HepG2 (cell line): ENCODE measurements at regions not wholly inside any gene's neighbourhood (a gene's known extent, or its start where the extent isn't known, plus 50 kb on each side); places are given as distances from the start of the nearest gene placed in this dataset.

Source experiments
- ARID2 ChIP-seq: sonication (generic); formaldehyde crosslinking; IDR thresholded peaks from 2 replicates; pipeline ENCODE4 v1.8.1; 2022; ENCODE audit warnings: mild to moderate bottlenecking, missing genetic modification reagents, borderline replicate concordance
- CTCF ChIP-seq: sonication (generic); formaldehyde crosslinking; IDR thresholded peaks from 2 replicates; pipeline ENCODE4 v1.5.0; 2020; ENCODE audit warnings: mild to moderate bottlenecking, missing genetic modification reagents, moderate library complexity
- EP300 ChIP-seq, 3 experiments: sonication (generic) in 1 of 3; formaldehyde crosslinking in 1 of 3; IDR thresholded peaks; 2 replicates each; pipeline versions ENCODE4 v1.5.1 to v1.6.1; 2011 to 2020; ENCODE audit warnings: low read depth in 2 of 3, low read length in 2 of 3, borderline replicate concordance in 1 of 3, improper control_type of control experiment in 1 of 3, mild to moderate bottlenecking in 1 of 3, missing genetic modification reagents in 1 of 3, moderate library complexity in 1 of 3
- KMT2A ChIP-seq: sonication (generic); formaldehyde crosslinking; IDR thresholded peaks from 2 replicates; pipeline ENCODE4 v1.4.0; 2020; ENCODE audit warnings: missing genetic modification reagents
- MYC ChIP-seq: sonication (generic); formaldehyde crosslinking; IDR thresholded peaks from 2 replicates; pipeline ENCODE4 v1.9.0; 2021; ENCODE audit warnings: missing genetic modification reagents, borderline replicate concordance
- STAG1 ChIP-seq: sonication (generic); formaldehyde crosslinking; IDR thresholded peaks from 2 replicates; pipeline ENCODE4 v1.4.0; 2020; ENCODE audit warnings: missing genetic modification reagents
- ZNF136 ChIP-seq: sonication (generic); formaldehyde crosslinking; IDR thresholded peaks from 2 replicates; pipeline ENCODE4 v1.8.1; 2022; ENCODE audit warnings: low read depth, mild to moderate bottlenecking, moderate library complexity, missing genetic modification reagents
- ZNF274 ChIP-seq: sonication (generic); formaldehyde crosslinking; IDR thresholded peaks from 2 replicates; pipeline ENCODE4 v1.5.1; 2020; ENCODE audit warnings: mild to moderate bottlenecking, missing genetic modification reagents
- ZNF788 ChIP-seq: sonication (generic); formaldehyde crosslinking; IDR thresholded peaks from 2 replicates; pipeline ENCODE4 v1.5.0; 2020; ENCODE audit warnings: mild to moderate bottlenecking, missing genetic modification reagents, borderline replicate concordance
- ZNF850 ChIP-seq: sonication (generic); formaldehyde crosslinking; conservative IDR thresholded peaks from 2 replicates; pipeline ENCODE4 v1.9.0; 2021; ENCODE audit warnings: mild to moderate bottlenecking, missing genetic modification reagents

- TF ChIP-seq ZNF136 (CRISPR knock-in tag) = no peak
- no peak for TF ChIP-seq CTCF
- no peak for TF ChIP-seq KMT2A (CRISPR knock-in tag)
- TF ChIP-seq ZNF850 (CRISPR knock-in tag) = no peak
- no peak for TF ChIP-seq STAG1 (CRISPR knock-in tag)
- TF ChIP-seq MYC = no peak
- TF ChIP-seq ZNF274 (CRISPR knock-in tag) = no peak
- no peak for TF ChIP-seq ARID2
- TF ChIP-seq EP300 (IDR thresholded peaks at IDR 0.05; ENCODE audit: low read depth in 2 of 2, low read length in 2 of 2) = no peak
- TF ChIP-seq EP300 (CRISPR knock-in tag; IDR thresholded peaks at IDR 0.05; ENCODE audit: borderline replicate concordance) = no peak
- no peak for TF ChIP-seq ZNF788
These were observed 97.5 kb upstream of the CXCR4 start for GRCh38 chr2:136215449-136215848.
